GM21723 (cell line): ENCODE measurements at regions not wholly inside any gene's neighbourhood (a gene's known extent, or its start where the extent isn't known, plus 50 kb on each side); places are given as distances from the start of the nearest gene placed in this dataset.

Experiments
- ATAC-seq: cut with Tn5 transposase; IDR thresholded peaks from one replicate; pipeline ENCODE4 v1.9.1; 2021; ENCODE audit warnings: mild to moderate bottlenecking, moderate library complexity; ENCODE audit not compliant: unreplicated experiment

DNA sequence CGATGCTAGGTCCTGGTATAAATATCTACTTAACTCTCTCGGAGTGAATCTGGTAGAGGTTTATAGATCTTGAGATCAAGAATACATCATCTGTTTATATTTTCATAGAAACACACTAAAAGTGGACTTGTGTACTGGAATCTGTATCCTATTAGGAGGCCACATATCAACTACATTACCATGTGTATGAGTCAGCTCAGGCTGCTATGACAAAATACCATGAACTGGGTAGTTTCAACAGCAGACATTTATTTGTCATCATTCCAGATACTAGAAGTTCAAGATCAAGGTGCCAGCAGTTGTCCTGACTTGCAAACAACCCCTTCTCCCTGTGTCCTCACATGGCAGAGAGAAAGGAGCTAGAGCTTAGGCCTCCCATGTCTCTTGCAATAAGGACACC, 113.9 kb upstream of the PFKP start:
- ATAC-seq: no peak

DNA sequence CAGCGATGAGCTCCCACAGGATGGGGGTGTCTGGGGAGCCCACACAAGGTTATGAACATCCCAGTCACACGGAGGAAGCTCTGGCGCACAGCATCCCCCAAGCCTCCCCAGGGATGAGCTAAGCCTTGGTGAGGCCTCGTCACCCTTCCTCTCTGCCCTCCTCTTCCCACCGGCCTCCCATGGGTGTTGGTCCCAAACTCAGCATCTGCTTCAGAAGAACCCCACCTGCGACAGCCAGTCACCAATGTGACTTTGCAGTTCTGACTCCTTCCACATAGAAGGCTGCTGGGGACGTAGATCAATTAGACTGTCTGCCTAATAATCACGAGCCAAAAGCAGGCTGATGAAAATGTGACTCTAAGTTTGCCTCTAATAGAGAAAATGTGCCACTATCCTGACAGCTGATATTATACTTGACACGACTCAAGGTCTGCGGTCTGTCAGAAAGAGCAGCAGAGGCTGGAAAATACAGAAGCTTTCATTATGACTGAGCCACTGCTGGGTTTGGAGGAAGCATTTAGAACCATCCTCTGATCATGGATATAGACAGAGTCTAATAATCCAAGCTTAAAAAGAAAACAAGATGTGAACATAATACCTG, 116.0 kb upstream of the PFKP start:
- ATAC-seq: no peak

DNA sequence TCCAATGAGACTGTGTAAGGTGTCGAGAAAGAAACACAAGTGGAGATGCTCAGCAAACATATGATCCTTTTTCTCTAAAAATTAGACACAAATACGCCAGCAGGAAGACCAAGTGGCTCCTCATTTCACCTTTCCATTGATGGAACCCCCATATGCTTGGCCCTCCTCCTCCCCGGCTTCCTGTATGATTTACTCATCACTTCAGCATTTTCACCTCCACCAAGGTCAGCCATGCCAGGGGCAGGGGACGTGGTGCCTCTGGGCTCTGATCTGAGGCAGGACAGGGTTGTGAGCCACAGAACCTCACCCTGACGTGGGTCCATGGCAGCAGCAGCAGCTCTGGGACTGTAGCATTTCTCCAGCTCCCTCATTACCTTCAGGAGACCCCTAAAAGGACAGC, 116.8 kb upstream of the PFKP start:
- ATAC-seq: no peak

DNA sequence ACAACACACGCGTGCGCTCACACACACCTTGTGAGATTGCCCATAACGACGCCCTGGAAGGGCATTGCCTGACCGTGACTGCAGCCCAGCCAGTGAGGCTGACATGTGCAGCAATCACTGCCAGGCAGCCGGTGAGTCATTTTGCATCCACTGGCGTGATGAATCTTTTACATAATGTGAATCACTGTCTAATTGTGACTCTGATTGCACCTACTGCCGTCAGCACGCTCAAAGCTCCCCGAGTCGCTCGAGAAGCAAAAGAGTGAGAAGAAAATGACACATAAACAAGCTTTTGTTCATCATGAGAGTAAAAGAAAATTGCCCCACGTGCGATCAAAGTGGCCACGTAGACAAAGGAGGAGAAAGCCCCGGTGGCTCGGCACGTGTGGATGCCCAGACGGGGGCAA, 117.4 kb upstream of the PFKP start:
- ATAC-seq: peak; percentile 44

DNA sequence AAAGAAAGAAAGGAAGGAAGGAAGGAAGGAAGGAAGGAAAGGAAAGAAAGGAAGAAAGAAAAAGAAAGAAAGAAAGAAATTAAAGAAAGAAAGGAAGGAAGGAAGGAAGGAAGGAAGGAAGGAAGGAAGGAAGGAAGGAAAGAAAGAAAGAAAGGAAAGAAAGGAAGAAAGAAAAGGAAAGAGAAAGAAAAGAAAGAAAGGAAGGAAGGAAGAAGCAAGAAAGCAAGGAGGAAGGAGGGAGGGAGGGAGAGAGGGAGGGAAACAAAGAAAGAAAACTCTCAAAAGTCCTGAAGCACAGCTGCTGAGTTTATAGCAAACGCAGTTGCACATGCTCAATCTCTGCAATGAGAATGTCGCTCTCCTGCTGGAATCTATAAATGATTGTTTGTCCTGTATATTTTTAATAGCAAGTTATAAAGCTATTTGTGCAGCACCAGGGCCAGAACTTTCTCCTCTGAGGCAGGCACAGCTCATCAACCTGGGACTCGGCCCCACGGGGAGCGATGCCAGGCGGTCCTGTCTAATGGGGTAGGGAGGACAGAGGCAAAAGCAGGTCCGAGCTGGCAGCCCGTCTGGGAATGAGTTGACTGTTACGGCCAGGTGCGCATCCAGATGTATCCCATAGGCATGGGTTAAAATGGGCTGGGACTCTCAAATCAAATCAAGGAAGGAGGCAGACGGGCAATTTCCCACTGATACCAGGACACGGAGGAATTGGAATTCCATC, 118.0 kb upstream of the PFKP start:
- ATAC-seq: no peak

DNA sequence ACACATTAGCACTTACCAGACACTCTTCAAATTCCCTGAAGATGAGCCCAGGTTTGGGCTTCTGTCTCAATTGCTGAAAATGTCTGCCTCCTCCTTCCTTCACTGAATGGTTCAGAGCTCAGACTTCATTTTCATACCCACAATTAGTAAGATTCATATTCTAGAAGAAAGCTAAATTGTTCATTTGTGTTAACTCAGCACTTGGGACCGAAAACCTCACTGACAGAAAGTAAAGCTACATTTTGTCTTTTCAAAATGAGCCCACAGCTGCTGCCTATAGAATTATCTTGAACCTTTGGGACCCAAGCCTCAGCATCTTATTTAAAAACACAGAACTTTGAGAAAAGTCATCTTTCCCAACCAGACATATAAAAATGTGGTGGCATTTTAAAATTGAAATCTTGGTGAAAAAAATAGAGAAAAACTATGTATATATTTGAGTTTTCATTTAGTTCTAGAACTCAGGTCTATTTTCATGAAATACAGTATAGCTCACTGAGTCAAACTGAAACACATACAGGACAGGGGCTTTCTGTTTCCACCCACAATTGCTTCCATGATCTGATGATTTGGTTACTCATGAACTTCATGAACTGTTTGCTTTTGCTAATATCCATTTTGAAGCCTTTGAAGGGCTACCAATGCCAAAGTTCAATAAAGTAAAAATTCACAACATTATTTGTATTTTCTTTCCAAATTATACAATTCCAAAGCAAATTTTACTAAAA, 119.1 kb upstream of the PFKP start:
- peak; percentile 75 for ATAC-seq

DNA sequence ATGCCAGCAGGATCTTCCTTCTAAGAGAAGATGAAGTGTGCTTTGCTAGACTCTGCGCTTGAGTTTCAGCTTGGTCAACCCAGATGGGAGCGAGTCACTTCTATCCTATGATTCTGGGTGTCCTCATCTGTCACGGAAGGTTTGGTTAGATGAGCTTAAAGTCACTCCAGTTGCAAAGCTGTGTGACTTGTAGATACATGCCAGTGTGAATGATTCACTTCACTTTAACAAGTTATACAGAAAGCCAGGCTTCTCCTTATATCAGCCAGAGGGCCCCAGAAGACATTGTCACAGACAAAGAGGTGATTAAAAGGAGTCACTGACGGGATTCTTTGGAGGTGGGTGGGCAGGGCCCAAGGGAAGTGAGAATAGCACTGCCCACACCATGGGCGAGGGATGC, 122.6 kb upstream of the PFKP start:
- no peak for ATAC-seq

DNA sequence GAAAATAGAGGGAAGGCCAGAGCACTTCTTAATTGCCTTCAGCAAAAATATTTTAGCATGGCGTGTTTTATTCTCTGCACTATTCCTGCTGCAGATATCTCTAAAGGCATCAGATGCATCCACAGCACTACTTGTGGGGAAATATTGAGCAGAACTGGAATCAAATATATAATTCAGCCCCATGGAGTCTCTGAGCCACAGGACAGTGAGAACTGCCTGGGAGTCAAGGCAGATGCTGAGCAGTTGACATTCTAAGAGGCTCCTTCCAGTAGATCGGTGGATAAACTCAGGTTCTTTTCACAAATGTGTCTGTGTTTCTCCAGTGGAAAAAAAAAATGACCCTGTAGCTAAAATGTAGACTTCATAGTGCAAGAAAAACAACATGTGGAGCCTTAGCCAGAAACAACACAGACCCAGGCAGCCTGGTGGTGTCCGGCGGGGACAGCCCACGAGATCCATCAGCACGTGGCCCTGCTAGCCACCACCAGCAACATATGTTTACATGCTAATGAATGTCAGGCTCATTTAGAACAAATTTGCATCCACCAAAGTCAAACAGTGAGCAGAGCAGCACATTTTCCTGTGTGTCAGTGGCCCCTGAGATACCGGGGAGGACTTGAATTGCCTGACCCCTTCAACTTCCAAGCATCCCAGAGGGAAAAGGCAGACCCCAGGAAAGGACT, 123.3 kb upstream of the PFKP start:
- ATAC-seq: no peak

DNA sequence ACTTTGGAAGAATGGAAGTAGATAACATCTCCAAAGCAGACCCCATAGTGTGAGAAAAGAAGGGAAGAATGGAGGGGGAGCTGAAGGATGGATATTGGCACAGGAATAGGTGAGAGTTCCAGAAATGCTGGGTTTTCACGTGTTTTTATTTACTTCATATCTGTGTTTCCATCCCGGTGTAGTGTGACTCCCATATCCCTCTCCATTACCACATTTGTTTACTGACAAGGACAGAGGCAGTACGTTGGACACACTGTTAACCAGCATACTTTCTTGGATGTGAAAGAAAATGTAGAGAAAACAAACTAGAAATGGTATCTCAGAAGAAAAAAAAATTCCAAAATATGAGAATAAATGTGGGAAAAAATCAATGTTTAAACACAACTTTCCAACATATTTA, 124.4 kb upstream of the PFKP start:
- ATAC-seq: no peak

DNA sequence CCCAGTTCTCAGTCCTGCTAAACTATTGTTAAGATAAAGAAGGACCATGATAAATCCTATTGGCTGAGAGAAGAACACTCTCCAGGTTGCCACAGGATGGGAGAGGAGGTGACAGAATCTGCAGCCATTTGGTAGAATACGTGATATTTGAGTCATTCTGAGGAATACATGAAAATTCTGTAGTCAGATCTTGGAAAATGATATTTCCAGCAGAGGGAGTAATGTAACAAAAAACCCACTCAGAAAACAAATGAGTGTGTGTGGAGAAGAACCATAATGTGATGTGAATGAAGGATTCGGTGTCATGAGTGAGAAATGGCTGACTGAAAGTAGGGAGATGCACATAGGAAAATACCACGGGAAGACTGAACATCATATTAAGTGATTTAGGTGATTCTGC, 128.5 kb upstream of the PFKP start:
- ATAC-seq: no peak

DNA sequence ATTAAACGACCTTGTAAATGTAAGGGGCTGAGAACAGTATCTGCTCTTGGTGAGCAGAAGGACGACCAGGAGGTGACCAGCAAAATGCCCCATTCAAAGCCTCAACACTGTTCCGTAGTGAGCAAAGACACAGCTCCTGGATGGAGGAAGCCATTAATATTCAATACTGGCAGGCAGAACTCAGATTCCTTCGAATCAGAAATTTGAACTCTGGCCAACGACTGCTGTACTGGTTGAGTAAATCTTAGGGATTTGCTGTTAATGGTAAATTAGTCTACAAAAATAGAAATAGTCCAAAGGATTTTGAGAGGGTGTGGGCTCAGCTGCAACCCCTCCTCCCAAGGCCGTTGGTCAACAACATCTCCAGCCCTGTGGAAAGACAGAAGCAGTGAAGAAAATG, 130.5 kb upstream of the PFKP start:
- no peak for ATAC-seq

DNA sequence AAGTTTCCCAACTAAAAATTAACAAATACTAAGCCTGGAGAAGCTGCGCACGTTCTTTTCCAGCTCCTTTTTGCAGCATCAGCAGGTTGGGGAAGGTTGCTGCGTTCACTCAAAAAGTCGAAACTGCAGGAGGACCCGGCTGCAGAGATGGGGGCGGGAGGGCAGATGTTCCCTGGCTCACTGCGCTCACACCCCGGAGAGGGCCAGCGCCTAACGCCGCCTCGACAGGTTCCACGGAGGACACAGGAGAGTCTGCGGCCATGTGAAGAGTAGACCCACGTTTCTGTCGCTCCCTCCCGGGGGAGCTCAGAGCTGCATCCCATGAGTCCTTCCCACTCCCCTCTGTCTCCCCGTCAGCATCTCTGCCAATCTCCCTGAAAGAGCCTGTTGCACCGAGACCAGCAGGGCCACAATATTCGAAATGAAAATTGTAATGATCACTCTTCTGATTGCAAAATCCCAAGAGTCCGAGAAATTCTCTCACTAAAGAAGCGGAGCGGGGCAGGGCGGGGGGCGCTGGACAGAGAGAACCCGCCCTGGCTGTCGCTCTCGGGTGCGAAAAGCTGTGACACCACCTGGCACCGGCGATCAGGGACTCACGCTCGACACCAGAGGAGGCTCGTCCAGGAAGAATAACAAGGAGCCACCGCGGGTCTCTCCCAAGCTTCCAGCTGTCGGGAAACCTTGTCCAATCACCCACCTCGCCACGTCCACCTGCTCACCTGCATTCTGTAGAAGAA, 131.5 kb upstream of the PFKP start:
- no peak for ATAC-seq

DNA sequence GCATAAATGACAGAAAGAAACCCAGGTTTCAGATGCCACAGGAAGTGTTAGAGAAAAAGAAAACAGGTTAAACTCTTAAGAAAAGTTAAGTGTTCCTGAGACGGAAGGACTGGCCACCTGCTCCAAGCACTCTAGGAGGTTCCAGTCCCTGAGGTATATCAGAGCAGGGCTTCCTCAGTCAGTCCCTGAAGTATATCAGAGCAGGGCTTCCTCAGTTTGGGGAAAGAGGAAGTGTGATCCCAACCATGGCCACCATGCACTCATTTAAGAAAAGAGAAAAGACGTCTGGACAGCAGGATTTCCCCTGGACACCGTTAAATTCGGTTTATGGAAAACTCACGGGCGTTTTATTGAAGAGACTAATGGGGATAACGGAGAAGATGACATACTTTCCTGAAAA, 133.4 kb upstream of the PFKP start:
- no peak for ATAC-seq

DNA sequence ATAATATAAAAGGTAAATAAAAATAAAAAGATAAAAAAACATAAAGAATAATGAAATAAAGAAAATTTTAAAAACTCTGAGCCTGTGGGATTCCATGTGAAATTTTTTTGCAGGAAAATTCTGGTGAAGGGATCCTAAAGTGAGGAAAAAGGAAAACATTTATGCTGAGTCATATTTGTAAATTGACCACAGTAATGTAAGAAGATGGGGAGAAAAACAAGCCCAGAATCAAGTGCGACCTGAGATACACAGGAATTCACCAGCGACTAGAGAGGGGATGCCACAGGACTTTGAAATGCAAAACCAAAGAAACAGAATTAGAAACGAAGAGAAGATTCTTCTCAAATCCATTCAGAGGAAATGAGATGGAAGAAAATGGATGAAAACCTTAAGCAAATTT, 133.8 kb upstream of the PFKP start:
- ATAC-seq: no peak

DNA sequence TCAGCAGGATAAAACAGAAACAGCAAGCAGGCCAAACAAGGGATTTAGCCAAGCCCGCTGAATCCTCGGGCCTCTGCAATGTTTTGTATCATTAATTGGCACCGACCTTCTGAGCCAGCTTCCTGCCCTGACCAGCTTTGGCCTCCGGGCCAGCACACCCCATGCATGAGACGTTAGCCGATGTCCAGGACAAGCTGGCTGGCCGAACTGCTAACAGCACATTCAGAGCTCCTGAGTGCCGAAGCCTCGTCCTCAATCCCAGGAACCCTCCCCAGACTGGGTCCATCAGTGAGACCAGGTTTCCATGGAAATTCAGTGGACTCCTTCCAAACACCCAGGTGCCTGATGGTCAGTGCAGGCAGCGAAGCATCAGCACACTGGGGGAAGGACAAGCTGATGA, 134.3 kb upstream of the PFKP start:
- no peak for ATAC-seq

DNA sequence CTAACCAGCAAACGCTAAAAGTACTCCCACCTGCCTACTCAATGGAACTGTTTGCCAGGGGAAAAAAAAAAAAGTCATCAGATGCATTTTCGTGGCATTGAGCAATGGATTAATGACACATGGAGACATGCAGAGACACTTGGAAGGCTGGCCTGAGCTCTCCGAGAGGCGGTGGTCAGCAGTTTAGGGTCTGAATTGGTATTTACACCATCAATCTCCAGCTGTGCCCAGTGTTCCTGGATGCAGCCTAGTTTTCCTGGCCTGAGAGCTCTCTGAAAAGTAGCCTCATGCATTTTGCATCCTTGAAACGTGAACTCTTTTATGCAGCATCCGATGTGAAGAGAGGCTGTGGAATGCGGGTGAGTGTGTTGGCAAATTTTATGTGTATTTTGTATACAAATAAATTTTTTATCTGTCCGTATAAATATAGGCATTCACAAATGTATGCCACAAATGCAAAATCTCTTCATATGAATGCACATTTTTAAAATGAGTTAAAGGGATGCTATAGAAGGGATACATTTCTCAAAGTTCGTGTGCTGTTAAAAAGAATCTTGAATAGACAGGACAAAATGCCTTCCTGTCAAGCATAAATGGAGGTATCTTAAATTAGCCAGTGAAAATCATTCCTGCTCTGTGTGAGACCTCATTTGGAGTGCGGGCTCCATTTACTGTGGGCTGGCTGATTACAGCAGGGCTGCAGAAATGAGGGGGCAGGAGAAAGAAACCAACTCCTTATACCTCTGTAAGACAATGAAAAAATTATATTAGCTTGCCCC, 137.7 kb upstream of the PFKP start:
- no peak for ATAC-seq

DNA sequence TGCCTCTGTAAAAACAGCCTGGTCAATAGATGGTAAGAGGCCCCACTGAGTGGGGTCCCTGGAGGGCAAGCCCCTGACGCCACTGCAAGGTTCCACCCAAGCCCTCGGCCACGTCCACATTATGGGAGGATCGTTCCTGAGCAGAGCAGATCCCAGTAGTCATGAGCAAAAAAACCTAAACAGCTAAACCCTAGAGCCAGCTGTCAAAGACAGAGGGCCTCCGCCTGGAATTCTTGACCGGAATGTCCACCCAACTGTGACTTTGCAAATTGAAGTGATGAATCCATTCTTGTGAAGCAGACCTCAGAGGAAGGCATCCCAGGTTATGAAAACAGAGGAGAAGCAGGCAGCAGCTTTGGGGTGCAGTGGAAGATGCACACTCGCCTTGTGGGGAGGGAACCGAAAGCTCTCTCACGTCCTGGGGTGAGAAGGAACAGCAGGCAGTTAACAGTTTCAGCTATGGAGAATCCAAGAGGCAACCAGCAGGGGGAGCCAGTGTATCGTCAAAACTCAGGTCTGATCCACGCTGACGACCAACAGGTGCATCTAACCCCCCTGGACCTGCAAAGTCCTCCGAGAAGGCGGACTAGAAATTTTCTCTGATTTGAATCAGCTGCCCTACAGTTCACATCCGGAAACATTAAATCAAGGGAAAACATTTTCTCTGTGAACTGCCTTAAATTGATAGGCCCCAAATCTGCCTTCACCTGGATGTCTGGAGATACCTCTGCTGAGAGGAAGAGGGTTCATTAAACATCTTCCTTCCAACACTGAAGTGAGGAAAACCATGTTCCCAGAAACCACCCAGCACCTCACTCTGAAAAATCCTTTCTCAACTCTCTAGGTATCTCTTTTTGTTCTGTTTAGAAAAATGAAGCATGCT, 139.1 kb upstream of the PFKP start:
- ATAC-seq: peak; percentile 96

DNA sequence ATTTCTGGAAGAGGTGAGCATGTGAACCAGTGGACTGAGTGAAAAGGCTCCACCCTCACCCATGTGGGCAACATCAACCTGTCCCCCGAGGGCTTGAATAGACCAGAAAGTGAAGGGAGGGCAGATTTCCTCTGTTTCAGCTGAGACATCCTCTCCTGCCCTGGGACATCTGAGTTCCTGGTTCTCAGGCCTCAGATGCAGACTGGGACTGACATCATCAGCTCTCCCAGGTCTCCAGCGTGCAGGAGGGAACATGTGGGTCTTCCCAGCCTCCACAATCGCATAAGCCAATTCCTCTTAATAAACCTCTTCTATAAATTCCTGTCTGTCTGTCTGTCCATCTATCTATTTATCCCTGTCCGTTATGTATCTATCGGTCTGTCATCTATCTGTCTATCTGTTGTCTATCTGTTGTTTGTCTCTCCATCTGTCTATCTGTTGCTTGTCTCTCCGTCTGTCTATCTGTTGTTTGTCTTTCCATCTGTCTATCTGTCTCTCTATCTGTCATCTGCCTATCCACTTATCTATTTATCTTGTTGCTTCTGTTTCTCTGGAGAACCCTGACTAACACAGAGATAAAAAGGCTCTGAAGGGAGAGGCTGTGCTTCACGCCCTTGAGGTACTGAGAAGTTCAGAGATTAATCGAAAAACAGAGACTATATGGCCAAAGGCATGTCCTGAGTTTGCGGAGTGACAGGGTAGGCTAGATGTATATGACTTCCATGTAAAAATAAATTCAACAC, 140.3 kb upstream of the PFKP start:
- no peak for ATAC-seq

DNA sequence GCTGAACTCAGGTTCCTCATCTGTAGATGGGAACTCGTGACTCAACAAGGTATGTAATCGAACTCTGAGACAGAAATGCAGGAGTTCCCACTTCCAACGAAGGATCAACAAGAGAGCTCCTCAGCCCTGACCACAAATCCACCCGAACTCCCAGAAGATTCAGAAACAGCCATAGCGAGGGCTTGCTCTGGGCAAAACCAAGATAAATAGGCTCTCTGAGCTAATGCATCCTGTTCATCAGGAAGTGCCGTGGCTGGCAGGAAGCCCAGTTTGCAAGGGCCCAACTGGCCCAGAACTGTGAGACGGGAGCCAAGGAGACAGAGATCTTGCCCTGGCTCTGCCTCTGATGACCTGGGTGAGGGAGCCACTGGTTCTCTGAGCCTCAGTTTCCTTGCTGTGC, 141.7 kb upstream of the PFKP start:
- ATAC-seq: no peak
